ENCODE measurements at regions not wholly inside any gene's neighbourhood (a gene's known extent, or its start where the extent isn't known, plus 50 kb on each side); places are given as distances from the start of the nearest gene placed in this dataset.

- TF ChIP-seq E2F1 (CRISPR knock-in tag; IDR thresholded peaks at IDR 0.05) (no peak), E2F4 (CRISPR knock-in tag; IDR thresholded peaks at IDR 0.05; ENCODE audit: borderline replicate concordance, low read depth) (no peak), EMX1 (CRISPR knock-in tag; IDR thresholded peaks at IDR 0.05) (no peak), ATF1 (CRISPR knock-in tag; IDR thresholded peaks at IDR 0.05) (no peak), CTCF (IDR thresholded peaks at IDR 0.05) (no peak), CREM (CRISPR knock-in tag; IDR thresholded peaks at IDR 0.05) (no peak), TEAD1 (CRISPR knock-in tag; IDR thresholded peaks at IDR 0.05) (no peak), TEAD4 (CRISPR knock-in tag; IDR thresholded peaks at IDR 0.05) (no peak), SOX15 (CRISPR knock-in tag; IDR thresholded peaks at IDR 0.05) (no peak)
Measured at GRCh38 chr3:168705412-168705811, 609.7 kb upstream of the GOLIM4 start.
